HCT116 (cell line): ENCODE measurements at regions not wholly inside any gene's neighbourhood (a gene's known extent, or its start where the extent isn't known, plus 50 kb on each side); places are given as distances from the start of the nearest gene placed in this dataset.

ENCODE experiments used
- ATAC-seq: fragments of 200-7000 bp; cut with Tn5 transposase; 2 replicates; pipeline ENCODE4 v1.9.1; 2020; ENCODE audit warnings: mild to moderate bottlenecking, moderate library complexity
- BruUV-seq: library from RNA; stranded (reverse); fragments of 400-500 nt; replicated peaks from 2 replicates; lab custom pipeline; 2021; lab: Mats Ljungman, UMichigan
- CTCF ChIA-PET: fragments of 300-600 bp; sonication (Branson Sonifier 250); formaldehyde crosslinking; loops from one replicate; lab custom pipeline; 2021; ENCODE audit warnings: antibody characterized with exemption; lab: Charles Lee
- POLR2A ChIA-PET: fragments of 300-600, 350-600 bp; sonication (Branson Sonifier 250); formaldehyde crosslinking; loops from one replicate; lab custom pipeline; 2021; ENCODE audit warnings: antibody characterized with exemption; lab: Charles Lee
- RAD21 ChIA-PET, 2 experiments: fragments of 300-600 bp; sonication (Branson Sonifier 250); formaldehyde crosslinking; loops; one replicate each; lab custom pipeline; 2023; ENCODE audit warnings: low total read pairs in 2 of 2; ENCODE audit not compliant: uncharacterized antibody in 2 of 2, unreplicated experiment in 2 of 2, low non-redundant PET in 1 of 2; lab: Charles Lee
- DNase-seq: peaks from one replicate; pipeline ENCODE4 v3.0.0-alpha.2; 2010; ENCODE audit warnings: low read depth, low spot score
- H2AFZ ChIP-seq: fragments of 200-600 bp; shearing (Covaris generic), sonication (generic); 2 replicates; pipeline ENCODE4 v1.6.1; 2017; ENCODE audit warnings: low read depth, mixed run types, mixed read lengths, antibody characterized with exemption, low read length; ENCODE audit not compliant: poor library complexity, severe bottlenecking
- H3K27ac ChIP-seq: 2 replicates; pipeline ENCODE4 v1.5.1; 2012; ENCODE audit warnings: low read depth, low read length
- H3K27me3 ChIP-seq: fragments of 200-600 bp; sonication (generic); 2 replicates; pipeline ENCODE4 v1.6.1; 2016; ENCODE audit warnings: mixed run types, low read length, mixed read lengths; ENCODE audit not compliant: insufficient read depth
- H3K36me3 ChIP-seq, 2 experiments: fragments of 200-500 bp in 1 of 2; fragments of 200-600 bp in 1 of 2; sonication (Bioruptor generic) in 1 of 2; sonication (generic) in 1 of 2; 2 replicates each; pipeline versions ENCODE4 v1.5.1 to v1.6.1; 2014 to 2016; ENCODE audit warnings: low read length in 2 of 2, inconsistent platforms in 1 of 2, mixed read lengths in 1 of 2, mixed run types in 1 of 2; ENCODE audit not compliant: insufficient read depth in 2 of 2, control insufficient read depth in 1 of 2
- H3K4me1 ChIP-seq, 2 experiments: fragments of 200-600 bp in 1 of 2; sonication (generic) in 1 of 2; 2 replicates each; pipeline versions ENCODE4 v1.5.1 to v1.6.1; 2012 to 2017; ENCODE audit warnings: low read length in 2 of 2, inconsistent platforms in 1 of 2, mild to moderate bottlenecking in 1 of 2, mixed read lengths in 1 of 2, mixed run types in 1 of 2, moderate library complexity in 1 of 2; ENCODE audit not compliant: insufficient read depth in 2 of 2, control insufficient read depth in 1 of 2
- H3K4me2 ChIP-seq: fragments of 200-600 bp; sonication (generic); 2 replicates; pipeline ENCODE4 v1.6.1; 2017; ENCODE audit warnings: mixed run types, low read length, mixed read lengths
- H3K4me3 ChIP-seq, 2 experiments: fragments of 200-600 bp in 1 of 2; sonication (generic) in 1 of 2; replicated peaks in 1 of 2; 2 replicates each; pipeline ENCODE4 v1.5.1; 2011 to 2016; ENCODE audit warnings: low read length in 2 of 2, control low read depth in 1 of 2, low read depth in 1 of 2, mild to moderate bottlenecking in 1 of 2, mixed read lengths in 1 of 2, mixed run types in 1 of 2
- H3K79me2 ChIP-seq: fragments of 200-600 bp; sonication (generic); 2 replicates; pipeline ENCODE4 v1.6.1; 2017; ENCODE audit warnings: mild to moderate bottlenecking, mixed run types, low read length, moderate library complexity, mixed read lengths; ENCODE audit not compliant: insufficient read depth
- H3K9ac ChIP-seq: fragments of 200-600 bp; sonication (generic); 2 replicates; pipeline ENCODE4 v1.6.1; 2016; ENCODE audit warnings: low read length, mixed read lengths
- H3K9me2 ChIP-seq: fragments of 200-600 bp; sonication (generic), shearing (Covaris generic); 2 replicates; pipeline ENCODE4 v1.6.1; 2017; ENCODE audit warnings: mixed run types, mild to moderate bottlenecking, moderate library complexity; ENCODE audit not compliant: insufficient read depth
- H3K9me3 ChIP-seq, 2 experiments: fragments of 200-500 bp in 1 of 2; fragments of 200-600 bp in 1 of 2; sonication (Bioruptor generic) in 1 of 2; sonication (generic) in 1 of 2; 2 replicates each; pipeline ENCODE4 v1.6.1; 2014 to 2017; ENCODE audit warnings: low read length in 2 of 2, mixed read lengths in 2 of 2, inconsistent platforms in 1 of 2, low read depth in 1 of 2, mild to moderate bottlenecking in 1 of 2, mixed run types in 1 of 2, moderate library complexity in 1 of 2; ENCODE audit not compliant: control insufficient read depth in 1 of 2, insufficient read depth in 1 of 2
- H4K20me1 ChIP-seq: fragments of 200-600 bp; sonication (generic), shearing (Covaris generic); 2 replicates; pipeline ENCODE4 v1.6.1; 2017; ENCODE audit warnings: mixed run types, mild to moderate bottlenecking, moderate library complexity; ENCODE audit not compliant: insufficient read depth
- ATF3 ChIP-seq: IDR thresholded peaks from 2 replicates; pipeline ENCODE4 v1.6.1; 2012
- CBX3 ChIP-seq: IDR thresholded peaks from 2 replicates; pipeline ENCODE4 v1.6.1; 2012; ENCODE audit warnings: low read depth
- ELF1 ChIP-seq: IDR thresholded peaks from 2 replicates; pipeline ENCODE4 v1.6.1; 2012; ENCODE audit warnings: low read depth, borderline replicate concordance
- EZH2 ChIP-seq: fragments of 200-600 bp; sonication (generic); IDR thresholded peaks from 2 replicates; pipeline ENCODE4 v1.6.1; 2017; ENCODE audit warnings: antibody characterized with exemption, mixed run types
- EZH2phosphoT487 ChIP-seq: fragments of 200-600 bp; IDR thresholded peaks from 2 replicates; pipeline ENCODE4 v1.6.1; 2018; ENCODE audit warnings: antibody characterized with exemption, borderline replicate concordance
- JUND ChIP-seq: IDR thresholded peaks from 2 replicates; pipeline ENCODE4 v1.6.1; 2012
- RAD21 ChIP-seq: IDR thresholded peaks from 2 replicates; pipeline ENCODE4 v1.6.1; 2012; ENCODE audit warnings: low read depth, mild to moderate bottlenecking
- SRF ChIP-seq: IDR thresholded peaks from 2 replicates; pipeline ENCODE4 v1.6.1; 2012; ENCODE audit warnings: low read depth
- ZBTB33 ChIP-seq: IDR thresholded peaks from 2 replicates; pipeline ENCODE4 v1.6.1; 2011; ENCODE audit warnings: mild to moderate bottlenecking, low read length, moderate library complexity; ENCODE audit not compliant: insufficient replicate concordance; ENCODE audit errors: extremely low read depth
- ZNF274 ChIP-seq: fragments of 200-500 bp; sonication (Bioruptor generic); IDR thresholded peaks from 2 replicates; pipeline ENCODE4 v1.6.1; 2014; ENCODE audit warnings: mild to moderate bottlenecking, low read depth, low read length, inconsistent platforms
- intact Hi-C: fragments of 100-400 bp; cut with micrococcal nuclease; formaldehyde crosslinking; loops from 2 replicates; pipeline ENCODE4 v1.10.0; 2022

DNA sequence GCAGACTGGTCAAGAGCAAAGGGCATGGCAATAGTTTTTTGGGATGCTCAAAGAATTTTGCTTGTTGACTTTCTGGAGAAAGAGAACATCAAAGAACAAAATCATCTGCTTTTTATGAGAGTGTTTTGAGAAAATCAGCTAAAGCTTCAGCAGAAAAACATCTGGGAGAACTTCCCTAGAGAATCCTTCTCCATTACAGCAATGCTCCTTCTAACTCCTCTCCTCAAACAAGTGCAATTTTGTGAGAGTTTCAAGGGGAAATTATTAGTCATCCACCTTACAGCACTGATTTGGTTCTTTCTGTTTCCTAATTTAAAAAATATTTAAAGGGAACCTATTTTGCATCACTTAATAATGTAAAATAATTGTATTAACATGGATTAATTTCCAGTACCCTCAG is 226.9 kb upstream of the NXPH2 start:
- intact Hi-C loops, result no loop called here
- no peaks in the 10 kb centered on the region for H3K27me3 ChIP-seq
- ATAC-seq, result no peak
- H3K4me3 ChIP-seq, result no peak overlapping the region
- POLR2A ChIA-PET, result no interaction called here
- CTCF ChIA-PET, result no interaction called here
- H3K9me3 ChIP-seq, result no peaks in the 10 kb centered on the region
- RAD21 ChIA-PET, result no interaction called here
- no peaks in the 10 kb centered on the region for H4K20me1 ChIP-seq
- H3K9me2 ChIP-seq, result peaks cover 3% of the 10 kb centered on the region; the same call in 1 of the 2 replicates
- no peak overlapping the region for H3K9ac ChIP-seq
- no peaks in the 10 kb centered on the region for H3K36me3 ChIP-seq
- H3K27ac ChIP-seq, result no peak overlapping the region
- no peak for TF ChIP-seq JUND
- no peak for TF ChIP-seq EZH2phosphoT487
- no peak for TF ChIP-seq ELF1
- TF ChIP-seq ZNF274, result no peak
- no peak for TF ChIP-seq EZH2
- H2AFZ ChIP-seq, result no peak overlapping the region
- no peak for DNase-seq
- H3K4me1 ChIP-seq, result no peaks in the 10 kb centered on the region
- no peaks in the 10 kb centered on the region for H3K79me2 ChIP-seq
- no TSS peak for BruUV-seq
- no peak overlapping the region for H3K4me2 ChIP-seq

DNA sequence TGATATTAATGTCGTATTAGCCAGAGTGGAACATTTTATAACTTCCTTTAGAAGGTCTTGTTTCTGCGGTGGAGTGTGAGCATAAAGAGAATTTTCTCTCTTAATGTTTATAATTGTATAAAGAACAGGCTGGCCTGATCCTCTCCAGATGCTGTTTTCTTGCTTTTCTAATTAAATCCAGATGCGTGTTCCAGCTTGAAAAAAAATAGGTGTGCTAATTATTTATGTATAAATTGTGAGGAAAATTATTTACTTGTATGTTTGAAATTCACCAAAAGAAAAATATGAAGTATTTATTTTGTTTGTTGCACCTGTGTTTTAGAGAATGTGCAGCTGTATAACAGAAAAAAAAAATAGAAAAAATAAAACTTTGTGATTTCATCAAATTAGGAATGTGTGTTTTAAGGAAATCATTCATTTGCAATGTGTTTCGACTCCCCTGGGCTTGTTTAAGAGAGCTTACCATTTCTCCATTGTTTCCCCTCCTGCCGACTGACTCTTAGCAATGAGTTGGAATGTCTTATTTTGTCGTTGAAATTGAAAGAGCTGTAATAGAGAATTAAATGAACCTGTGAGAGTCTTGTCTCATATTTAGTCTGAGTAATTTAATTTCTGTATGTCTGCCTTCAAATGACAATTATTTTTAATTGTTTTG is 220.1 kb upstream of the NXPH2 start:
- no peak overlapping the region for H2AFZ ChIP-seq
- DNase-seq, result no peak
- ChIA-PET RAD21 (no interaction called here), CTCF (no interaction called here)
- intact Hi-C loops, result no loop called here
- TF ChIP-seq SRF (no peak), JUND (no peak), ATF3 (no peak), CBX3 (no peak), RAD21 (no peak), ZBTB33 (no peak)
- TF ChIP-seq, all 23 proteins: peak for 0
- peaks cover 0 to 16% of the 10 kb centered on the region in 2 experiments; a peak in 2 of 4 replicates for H3K4me1 ChIP-seq
- ATAC-seq, result no peak
- no peaks in the 10 kb centered on the region for H4K20me1 ChIP-seq
- no peak overlapping the region for H3K4me3 ChIP-seq
- H3K27ac ChIP-seq, result no peak overlapping the region
- POLR2A ChIA-PET, result interaction anchor here (0.8 kb wide), 1 partner anchor 113 kb away, joined by 5 read pairs; no protein-coding TSS in a partner anchor
- no peak overlapping the region for H3K9ac ChIP-seq
- no peaks in the 10 kb centered on the region for H3K9me3 ChIP-seq
- no peak overlapping the region for H3K4me2 ChIP-seq
- no peaks in the 10 kb centered on the region for H3K79me2 ChIP-seq
- BruUV-seq, result no TSS peak
- no peaks in the 10 kb centered on the region for H3K36me3 ChIP-seq
- no peaks in the 10 kb centered on the region for H3K27me3 ChIP-seq
- no peaks in the 10 kb centered on the region for H3K9me2 ChIP-seq
